BLaER1 treated with 17β-estradiol and CSF1 and Interleukin-3, amounts not matched to agents 10 nM and 100 nM (cell line): ENCODE measurements at regions not wholly inside any gene's neighbourhood (a gene's known extent, or its start where the extent isn't known, plus 50 kb on each side); places are given as distances from the start of the nearest gene placed in this dataset.
"Not testable (repeated sequence)": the region's sequence is repeated elsewhere in the genome, so short reads cannot be mapped to it uniquely, and the experiment has no call there.

ENCODE experiments used
- H3K27ac ChIP-seq, 11 experiments: shearing (Covaris generic); formaldehyde crosslinking; 2 replicates each; pipeline ENCODE4 v1.8.1; 2022
- H3K27me3 ChIP-seq, 11 experiments: shearing (Covaris generic); formaldehyde crosslinking; 2 replicates each; pipeline ENCODE4 v1.8.1; 2022
- H3K36me3 ChIP-seq, 11 experiments: shearing (Covaris generic); formaldehyde crosslinking; 2 replicates each; pipeline ENCODE4 v1.8.1; 2022
- H3K4me1 ChIP-seq, 10 experiments: shearing (Covaris generic); formaldehyde crosslinking; 2 replicates each; pipeline ENCODE4 v1.8.1; 2022
- H3K4me2 ChIP-seq, 11 experiments: shearing (Covaris generic); formaldehyde crosslinking; 2 replicates each; pipeline ENCODE4 v1.8.1; 2022
- H3K4me3 ChIP-seq, 10 experiments: shearing (Covaris generic); formaldehyde crosslinking; 2 replicates each; pipeline ENCODE4 v1.8.1; 2022
- H3K9ac ChIP-seq, 11 experiments: shearing (Covaris generic); formaldehyde crosslinking; 2 replicates each; pipeline ENCODE4 v1.8.1; 2022
- H3K9me3 ChIP-seq, 11 experiments: shearing (Covaris generic); formaldehyde crosslinking; replicated peaks in 1 of 11; 2 replicates each; pipeline ENCODE4 v1.8.1; 2022
- H4K20me1 ChIP-seq, 11 experiments: shearing (Covaris generic); formaldehyde crosslinking; 2 replicates each; pipeline ENCODE4 v1.8.1; 2022
- Cebpa-rat ChIP-seq, 11 experiments: shearing (Covaris generic); IDR thresholded peaks; 2 replicates each; pipeline ENCODE4 v1.8.1; 2022

DNA sequence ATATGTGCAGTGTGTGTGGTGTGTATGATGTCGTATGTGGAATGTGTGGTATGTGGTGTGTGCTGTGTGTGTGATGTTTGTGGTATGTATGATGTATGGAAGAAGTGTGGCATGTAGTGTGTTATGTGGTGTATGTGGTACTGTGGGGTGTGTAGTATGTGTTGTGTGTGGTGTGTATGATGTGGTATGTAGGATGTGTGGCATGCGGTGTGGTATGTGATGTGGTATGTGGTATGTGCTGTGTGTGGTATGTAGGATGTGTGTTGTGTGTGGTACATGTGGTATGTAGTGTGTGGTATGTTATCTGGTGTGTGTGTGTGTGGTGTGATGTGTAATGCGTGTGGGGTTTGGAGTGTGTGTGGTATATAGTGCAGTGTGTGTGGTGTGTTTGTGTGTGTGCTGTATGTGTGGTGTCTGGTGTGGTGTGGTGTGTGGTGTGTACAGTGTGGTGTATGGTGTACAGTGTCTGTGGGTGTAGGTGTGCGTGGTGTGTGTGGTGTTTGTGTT is 129.6 kb downstream of the ATP6V0E2 start:
- TF ChIP-seq Cebpa-rat (IDR thresholded peaks at IDR 0.05), result no peak
- Histone ChIP-seq H3K4me1 (no peaks in the 10 kb centered on the region), H3K36me3 (no peaks in the 10 kb centered on the region), H3K4me2 (no peak overlapping the region), H3K27ac (no peak overlapping the region), H3K27me3 (no peaks in the 10 kb centered on the region), H3K4me3 (no peak overlapping the region), H4K20me1 (no peaks in the 10 kb centered on the region), H3K9me3 (peaks cover 0 to 8% (median 0%) of the 10 kb centered on the region in 11 experiments; a peak in 4 of 22 replicates), H3K9ac (no peak overlapping the region)

DNA sequence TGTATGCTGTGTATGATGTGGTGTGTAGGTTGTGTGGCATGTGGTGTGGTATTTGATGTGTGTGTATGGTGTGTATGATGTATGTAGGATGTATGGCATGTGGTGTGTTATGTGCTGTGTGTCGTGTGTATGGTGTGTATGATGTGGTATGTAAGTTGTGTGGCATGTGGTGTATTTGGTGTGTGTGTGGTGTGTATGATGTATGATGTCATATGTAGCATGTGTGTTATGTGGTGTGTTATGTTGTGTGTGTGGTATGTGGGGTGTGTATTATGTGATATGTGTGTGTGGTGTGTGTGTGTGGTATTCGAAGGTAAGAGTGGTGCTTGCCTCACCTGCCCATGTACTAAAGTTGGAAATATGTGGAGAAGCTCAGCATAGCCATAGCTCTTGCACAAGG is 130.2 kb downstream of the ATP6V0E2 start:
- not testable (repeated sequence) for H3K9me3 ChIP-seq

DNA sequence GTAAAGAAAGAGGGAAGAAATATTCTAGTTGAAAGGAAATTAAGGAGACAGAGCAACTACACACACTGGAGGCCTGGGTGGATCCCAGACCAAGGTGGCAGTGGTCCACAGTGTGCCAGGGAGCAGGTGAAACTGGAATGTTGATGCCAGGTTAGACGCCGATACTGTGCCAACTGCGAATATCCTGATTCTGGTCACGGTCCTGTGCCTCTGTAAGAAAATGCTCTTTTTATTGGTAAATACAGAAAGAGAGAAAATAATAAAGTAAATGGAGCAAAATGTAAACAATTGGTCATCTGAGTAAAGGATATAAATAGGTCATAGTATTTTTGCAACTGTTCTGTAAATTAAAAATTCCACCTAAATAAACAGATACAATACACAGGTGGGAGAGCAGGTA is 131.1 kb downstream of the ATP6V0E2 start:
- not testable (repeated sequence) for H3K9me3 ChIP-seq, H3K27me3 ChIP-seq, H3K36me3 ChIP-seq, H3K4me1 ChIP-seq, H3K27ac ChIP-seq, H3K4me2 ChIP-seq, H4K20me1 ChIP-seq, H3K4me3 ChIP-seq, H3K9ac ChIP-seq

More for the DNA sequence above, 130.2 kb downstream of the ATP6V0E2 start:
- H3K27ac ChIP-seq, H3K4me1 ChIP-seq, H3K9ac ChIP-seq, H3K27me3 ChIP-seq, H3K4me3 ChIP-seq, H3K4me2 ChIP-seq, H3K36me3 ChIP-seq, H4K20me1 ChIP-seq: not testable (repeated sequence)

DNA sequence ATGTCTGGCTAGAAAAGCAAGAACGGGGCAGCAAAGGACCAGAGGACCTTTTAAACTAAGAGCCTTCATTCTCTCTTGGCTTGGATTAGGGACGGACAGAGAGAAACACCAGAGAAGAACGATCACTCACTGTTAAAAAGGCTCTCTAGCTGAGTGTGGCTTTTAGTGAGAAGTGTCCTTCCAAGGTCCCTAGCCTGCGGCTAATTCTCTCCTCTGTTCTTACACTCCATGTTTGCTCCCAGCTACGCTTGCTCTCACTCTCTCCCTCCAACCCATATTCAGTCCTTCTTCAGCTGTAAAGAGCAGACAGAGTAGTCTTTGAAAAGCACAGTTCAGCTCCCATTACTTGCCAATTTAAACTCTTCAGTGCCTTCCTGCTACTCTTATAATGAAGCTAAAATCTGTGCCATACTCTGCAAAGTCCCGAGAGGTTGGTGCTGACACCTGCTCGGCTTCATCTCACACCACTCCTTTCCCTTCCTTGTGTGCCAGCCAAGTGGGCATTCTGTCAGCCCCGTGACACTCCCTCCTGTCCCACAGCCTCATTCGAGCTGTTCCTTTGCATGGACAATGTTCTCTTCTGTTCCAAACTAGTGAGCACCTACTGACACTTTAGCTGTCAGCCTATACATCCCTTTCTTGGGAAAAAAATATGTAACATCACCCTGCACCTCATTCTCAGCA is 136.0 kb downstream of the ATP6V0E2 start:
- not testable (repeated sequence) for H3K9ac ChIP-seq, H3K4me2 ChIP-seq

DNA sequence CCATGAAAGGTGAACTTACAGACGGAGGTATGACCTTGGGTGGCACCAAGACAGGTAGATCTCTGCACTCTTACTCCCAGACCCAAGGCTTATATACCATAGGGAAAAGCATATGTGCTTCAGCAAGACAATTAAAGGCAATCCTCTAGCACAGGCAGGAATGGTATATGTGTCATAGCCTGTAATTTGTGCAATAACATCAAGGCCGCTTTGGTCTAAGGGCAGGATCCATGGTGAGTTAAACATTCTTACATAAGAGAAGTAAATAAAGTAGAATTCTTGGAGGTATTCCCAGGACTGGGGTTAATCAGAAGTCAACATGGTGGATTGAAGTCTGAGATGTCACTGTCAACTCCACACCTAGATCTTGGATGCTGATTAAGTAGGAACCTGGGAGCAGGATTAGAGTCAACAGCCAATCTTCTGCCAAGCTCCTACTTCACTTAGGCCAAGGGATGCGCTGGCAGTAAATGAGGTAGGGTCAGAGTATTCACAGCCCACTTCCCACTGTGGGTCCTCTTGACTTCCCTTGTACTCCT is 143.0 kb downstream of the ATP6V0E2 start:
- H3K9ac ChIP-seq, H3K4me2 ChIP-seq, H4K20me1 ChIP-seq, H3K4me1 ChIP-seq, H3K9me3 ChIP-seq, H3K36me3 ChIP-seq, H3K27ac ChIP-seq, H3K4me3 ChIP-seq, H3K27me3 ChIP-seq: not testable (repeated sequence)

More for the DNA sequence above, 136.0 kb downstream of the ATP6V0E2 start:
- H3K27me3 ChIP-seq, H3K4me1 ChIP-seq, H3K4me3 ChIP-seq, H3K27ac ChIP-seq, H3K9me3 ChIP-seq, H3K36me3 ChIP-seq, H4K20me1 ChIP-seq: not testable (repeated sequence)

DNA sequence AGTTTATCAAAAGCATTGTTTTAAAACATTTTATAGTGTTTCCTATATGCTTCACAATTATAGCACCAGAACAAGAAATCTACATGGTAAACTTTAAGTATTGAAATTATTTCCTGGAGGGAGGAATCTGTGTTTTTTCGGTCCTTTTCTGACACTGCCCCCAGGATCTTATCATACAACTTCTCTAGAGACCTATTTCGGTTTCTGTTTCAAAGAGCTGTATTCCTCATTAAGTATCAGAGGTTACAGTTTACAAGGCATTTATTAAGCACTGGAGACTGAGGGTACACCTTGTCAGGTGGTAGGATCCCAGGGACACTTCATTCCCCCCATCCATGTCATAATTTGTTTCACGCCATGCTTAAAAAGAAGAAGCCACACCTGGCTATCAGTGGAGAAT is 146.4 kb downstream of the ATP6V0E2 start:
- H3K27me3 ChIP-seq, H3K4me2 ChIP-seq, H3K4me3 ChIP-seq, H4K20me1 ChIP-seq, H3K27ac ChIP-seq, H3K9me3 ChIP-seq, H3K36me3 ChIP-seq, H3K9ac ChIP-seq: not testable (repeated sequence)
- H3K4me1 ChIP-seq, result peaks cover 0 to 16% (median 11%) of the 10 kb centered on the region in 10 experiments; a peak in 11 of 20 replicates

DNA sequence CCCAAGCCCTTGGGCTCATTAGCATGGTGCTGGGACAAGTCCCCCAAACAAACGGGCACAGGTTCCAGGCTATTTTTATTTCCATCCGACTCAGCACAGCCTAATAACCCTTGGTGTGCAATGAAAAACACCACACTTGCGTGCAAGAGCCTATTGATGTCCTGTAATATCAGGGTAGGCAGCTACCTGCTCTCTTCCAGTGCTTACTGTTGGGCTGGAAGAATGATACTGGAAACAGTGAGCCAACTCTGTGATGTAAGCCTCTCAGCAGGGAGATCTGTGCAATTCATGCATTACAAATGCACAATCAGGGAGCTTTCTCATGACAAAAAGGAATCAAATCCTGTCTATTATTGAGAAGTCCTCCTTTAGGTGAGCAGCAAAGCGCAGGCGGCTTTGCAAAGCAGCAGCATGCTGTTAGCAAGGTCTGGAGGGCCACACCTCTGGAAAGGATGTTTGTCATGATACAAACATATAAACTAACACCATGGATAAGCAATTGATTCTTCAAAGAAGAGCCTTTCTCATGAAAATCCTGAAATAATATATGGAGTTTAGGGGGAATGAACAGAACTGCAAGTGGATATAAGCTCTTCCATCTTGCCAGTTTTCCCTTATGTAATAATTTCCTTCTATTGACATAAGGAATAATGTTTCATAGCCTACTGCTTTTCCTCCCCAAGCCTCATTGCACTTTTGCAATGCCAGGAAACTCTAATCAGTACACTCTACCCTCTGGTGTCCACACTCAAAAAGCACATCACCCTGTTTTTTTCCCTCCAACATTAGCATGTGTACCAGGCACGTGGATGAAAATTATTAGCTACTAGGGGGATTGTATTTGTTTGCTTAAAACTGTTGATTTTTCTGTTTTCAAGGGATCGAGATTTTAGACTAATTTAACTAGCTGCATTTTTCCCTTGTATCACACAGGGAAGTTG is 151.1 kb downstream of the ATP6V0E2 start:
- H3K9me3 ChIP-seq, H3K4me3 ChIP-seq, H3K27ac ChIP-seq, H4K20me1 ChIP-seq, H3K36me3 ChIP-seq, H3K9ac ChIP-seq: not testable (repeated sequence)
- Histone ChIP-seq H3K4me1 (peaks cover 0 to 22% (median 11%) of the 10 kb centered on the region in 10 experiments; a peak in 12 of 20 replicates), H3K27me3 (peaks cover 0 to 13% (median 3%) of the 10 kb centered on the region in 11 experiments; a peak in 8 of 22 replicates), H3K4me2 (peak overlapping the region in 8 of 11 experiments; percentile 45 to 73 (median 64); a peak in 15 of 22 replicates)

DNA sequence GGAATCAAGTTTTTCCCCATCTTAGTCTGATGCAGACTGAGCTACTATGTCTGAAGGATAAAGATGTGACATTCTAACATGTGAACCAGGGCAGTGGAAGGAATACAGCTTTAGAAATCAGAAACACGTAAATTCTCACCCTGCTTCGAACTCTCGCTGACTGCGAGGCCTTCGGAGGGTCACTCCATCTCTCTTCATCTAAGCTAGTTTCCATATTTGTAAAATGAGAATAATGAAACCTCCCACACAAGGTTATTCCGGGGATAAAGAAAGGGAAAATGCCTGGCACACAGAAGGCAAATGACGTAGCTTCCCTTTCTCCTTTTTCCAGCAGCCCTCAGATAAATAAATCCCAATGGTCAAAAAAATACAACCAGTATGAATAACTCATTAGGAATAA is 152.0 kb downstream of the ATP6V0E2 start:
- H3K4me1 ChIP-seq, result peaks cover 0 to 22% (median 11%) of the 10 kb centered on the region in 10 experiments; a peak in 12 of 20 replicates
- H3K4me2 ChIP-seq, H4K20me1 ChIP-seq, H3K36me3 ChIP-seq, H3K27ac ChIP-seq, H3K4me3 ChIP-seq, H3K9me3 ChIP-seq, H3K9ac ChIP-seq: not testable (repeated sequence)
- H3K27me3 ChIP-seq, result peaks cover 0 to 13% (median 3%) of the 10 kb centered on the region in 11 experiments; a peak in 8 of 22 replicates

DNA sequence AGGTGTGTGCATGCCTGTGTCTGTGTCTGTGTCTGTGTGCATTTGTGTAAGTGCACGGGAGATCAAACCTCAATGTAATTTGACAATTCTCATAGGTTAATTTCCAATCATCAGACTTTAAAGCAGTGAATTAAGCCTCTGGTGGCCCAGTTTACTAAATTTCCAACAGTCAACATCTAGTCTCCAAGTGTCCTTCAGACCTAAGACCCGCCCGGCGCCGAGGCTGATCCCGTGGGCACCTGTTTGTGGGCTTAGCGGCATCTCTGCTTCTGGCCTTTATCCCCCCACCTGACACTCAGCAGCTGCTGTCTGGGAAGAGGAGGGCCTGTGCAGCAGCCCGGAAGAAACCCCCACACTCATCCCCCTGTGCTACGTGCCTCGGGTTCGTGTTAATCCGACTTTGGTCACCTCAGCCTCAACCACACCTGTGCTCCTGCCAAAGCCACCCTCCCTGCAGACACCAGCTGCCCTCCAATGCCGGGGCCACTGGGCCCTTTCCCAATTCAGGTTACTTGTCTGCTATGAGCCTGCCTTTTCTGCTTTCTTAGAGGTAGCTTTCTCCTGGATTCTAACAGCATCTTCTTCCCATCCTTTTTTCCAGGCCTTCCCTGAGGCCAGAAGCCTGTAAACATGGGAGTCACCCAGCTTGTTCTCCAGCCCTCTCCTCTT is 154.7 kb downstream of the ATP6V0E2 start:
- not testable (repeated sequence) for H4K20me1 ChIP-seq, H3K4me3 ChIP-seq, H3K36me3 ChIP-seq, H3K9me3 ChIP-seq, H3K27ac ChIP-seq, H3K9ac ChIP-seq
- H3K4me2 ChIP-seq, result peak overlapping the region in 5 of 11 experiments; percentile 15 to 46 (median 32); a peak in 2 of 22 replicates
- H3K4me1 ChIP-seq, result peaks cover 0 to 21% (median 11%) of the 10 kb centered on the region in 10 experiments; a peak in 12 of 20 replicates
- H3K27me3 ChIP-seq, result peaks cover 0 to 13% (median 3%) of the 10 kb centered on the region in 11 experiments; a peak in 8 of 22 replicates

DNA sequence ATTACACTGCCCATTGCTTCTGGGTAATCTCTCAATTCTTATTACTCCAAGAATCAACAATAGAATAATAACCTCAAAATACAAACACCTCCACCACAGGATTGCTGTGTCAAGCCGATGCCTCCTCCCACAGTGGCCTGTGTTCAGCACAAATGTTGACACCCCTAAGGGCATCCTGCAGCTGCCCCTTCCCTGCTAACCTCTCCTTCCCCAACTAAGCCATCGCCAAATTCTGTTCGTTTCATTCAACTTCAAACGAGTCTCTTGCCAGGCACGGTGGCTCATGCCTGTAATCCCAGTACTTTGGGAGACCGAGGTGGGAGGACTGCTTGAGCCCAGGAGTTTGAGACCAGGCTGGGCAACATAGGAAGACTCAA is 155.2 kb downstream of the ATP6V0E2 start:
- not testable (repeated sequence) for H3K4me3 ChIP-seq, H3K36me3 ChIP-seq, H3K4me2 ChIP-seq, H3K27ac ChIP-seq, H4K20me1 ChIP-seq, H3K9me3 ChIP-seq, H3K9ac ChIP-seq
- peaks cover 0 to 17% (median 9%) of the 10 kb centered on the region in 10 experiments; a peak in 12 of 20 replicates for H3K4me1 ChIP-seq
- H3K27me3 ChIP-seq, result peaks cover 0 to 12% (median 3%) of the 10 kb centered on the region in 11 experiments; a peak in 8 of 22 replicates

DNA sequence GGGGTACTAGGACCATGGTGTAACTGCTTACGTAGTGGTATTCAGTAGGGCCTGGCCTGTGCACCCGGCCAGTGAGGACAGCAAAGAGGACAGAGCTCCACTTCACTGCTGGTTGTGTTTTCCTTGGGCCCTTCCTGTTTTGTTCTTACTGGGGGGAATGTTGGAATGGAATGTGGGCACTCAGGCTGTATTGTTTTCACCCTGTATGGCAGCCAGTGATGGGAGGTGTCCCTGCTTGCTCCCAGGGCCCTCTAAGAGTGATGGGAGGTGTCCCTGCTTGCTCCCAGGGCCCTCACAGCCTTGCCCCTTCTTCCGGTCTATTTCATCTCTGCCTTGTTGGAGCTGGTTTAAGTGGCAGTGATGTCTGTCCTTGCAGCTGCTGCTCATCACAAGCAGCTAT is 158.0 kb downstream of the ATP6V0E2 start:
- H3K36me3 ChIP-seq, H3K27me3 ChIP-seq, H3K4me3 ChIP-seq, H3K4me1 ChIP-seq, H3K27ac ChIP-seq, H3K4me2 ChIP-seq, H3K9ac ChIP-seq, H4K20me1 ChIP-seq: not testable (repeated sequence)
- peaks cover 0 to 18% (median 6%) of the 10 kb centered on the region in 11 experiments; a peak in 13 of 22 replicates for H3K9me3 ChIP-seq

DNA sequence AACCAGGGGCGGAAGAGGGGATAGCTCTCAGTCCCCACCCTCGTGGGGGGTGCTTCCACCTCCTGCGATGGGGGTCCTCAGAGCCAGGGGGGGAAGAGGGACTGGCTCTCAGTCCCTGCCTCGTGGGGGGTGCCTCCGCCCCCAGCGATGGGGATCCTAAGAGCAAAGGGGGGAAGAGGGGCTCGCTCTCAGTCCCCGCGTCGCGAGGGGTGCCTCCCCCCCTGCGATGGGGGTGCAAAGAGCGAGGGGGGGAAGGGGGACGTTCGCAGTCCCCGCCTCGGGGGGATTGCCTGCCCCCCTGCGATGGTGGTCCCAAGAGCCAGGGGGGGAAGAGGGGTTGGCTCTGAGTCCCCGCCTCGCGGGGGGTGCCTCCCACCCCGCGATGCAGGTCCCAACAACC is 159.9 kb downstream of the ATP6V0E2 start:
- H3K9me3 ChIP-seq, result peaks cover 0 to 18% (median 6%) of the 10 kb centered on the region in 11 experiments; a peak in 13 of 22 replicates
- not testable (repeated sequence) for H3K27ac ChIP-seq

DNA sequence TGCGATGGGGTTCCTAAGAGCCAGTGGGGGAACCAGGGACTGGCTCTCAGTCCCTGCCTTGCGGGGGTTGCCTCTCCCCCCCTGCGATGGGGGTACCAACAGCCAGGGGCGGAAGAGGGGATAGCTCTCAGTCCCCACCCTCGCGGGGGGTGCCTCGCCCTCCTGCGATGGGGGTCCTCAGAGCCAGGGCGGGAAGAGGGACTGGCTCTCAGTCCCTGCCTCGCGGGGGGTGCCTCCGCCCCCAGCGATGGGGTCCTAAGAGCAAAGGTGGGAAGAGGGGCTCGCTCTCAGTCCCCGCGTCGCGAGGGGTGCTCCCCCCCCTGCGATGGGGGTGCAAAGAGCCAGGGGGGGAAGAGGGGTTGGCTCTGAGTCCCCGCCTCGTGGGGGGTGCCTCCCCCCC is 162.0 kb downstream of the ATP6V0E2 start:
- not testable (repeated sequence) for H3K4me3 ChIP-seq, H3K27me3 ChIP-seq, H3K27ac ChIP-seq, H3K36me3 ChIP-seq, H3K9ac ChIP-seq, H4K20me1 ChIP-seq, H3K4me1 ChIP-seq, H3K4me2 ChIP-seq
- peaks cover 0 to 18% (median 6%) of the 10 kb centered on the region in 11 experiments; a peak in 13 of 22 replicates for H3K9me3 ChIP-seq

More for the DNA sequence above, 159.9 kb downstream of the ATP6V0E2 start:
- not testable (repeated sequence) for H4K20me1 ChIP-seq, H3K4me3 ChIP-seq, H3K9ac ChIP-seq, H3K4me1 ChIP-seq, H3K27me3 ChIP-seq, H3K36me3 ChIP-seq, H3K4me2 ChIP-seq
